Ovary (tissue), 7 donors: ENCODE measurements at regions not wholly inside any gene's neighbourhood (a gene's known extent, or its start where the extent isn't known, plus 50 kb on each side); places are given as distances from the start of the nearest gene placed in this dataset.

Experiments used
- DNase-seq, 5 donors: peaks; one replicate each; pipeline ENCODE4 v3.0.0-alpha.2; 2019 to 2020
- H3K27ac ChIP-seq, 2 donors: fragments of 200-600 bp; one replicate each; pipeline versions ENCODE4 v1.5.1 to v1.8.0; 2019 to 2022
- H3K27me3 ChIP-seq: fragments of 200-600 bp; one replicate; pipeline ENCODE4 v1.8.0; 2022
- H3K36me3 ChIP-seq: fragments of 200-600 bp; sonication (generic); one replicate; pipeline ENCODE4 v1.5.1; 2019
- H3K4me1 ChIP-seq: one replicate; pipeline ENCODE4 v1.8.1; 2013; ENCODE audit warnings: mild to moderate bottlenecking, moderate library complexity; ENCODE audit not compliant: insufficient read depth
- H3K4me3 ChIP-seq: fragments of 200-600 bp; sonication (generic); one replicate; pipeline ENCODE4 v1.5.1; 2017
- H3K9me3 ChIP-seq, 2 donors: fragments of 200-600 bp in 1 of 2; sonication (generic) in 1 of 2; one replicate each; pipeline versions ENCODE4 v1.5.1 to v1.8.1; 2013 to 2019; ENCODE audit warnings: mild to moderate bottlenecking in 1 of 2, moderate library complexity in 1 of 2
- EP300 ChIP-seq: sonication (generic); formaldehyde crosslinking; IDR thresholded peaks from one replicate; pipeline ENCODE4 v1.6.1; 2017; ENCODE audit warnings: antibody characterized with exemption
- POLR2A ChIP-seq: fragments of 450-650 bp; IDR thresholded peaks from one replicate; pipeline ENCODE4 v1.6.1; 2017; ENCODE audit warnings: antibody characterized with exemption, mild to moderate bottlenecking, moderate library complexity
- WGBS, 3 donors: extraction: QIAGEN DNeasy Blood & Tissue Kit in 1 of 3; methylation state at CpG; one replicate each; pipeline versions ENCODE4 v1.1.5 to v1.1.7; 2013 to 2017; 5-methylcytosine and 5-hydroxymethylcytosine counted together
- intact Hi-C, 4 donors: fragments of 100-400 bp; cut with DNase I; formaldehyde crosslinking; loops; one replicate each; pipeline versions ENCODE4 v1.11.0 to v1.15.1; 2022 to 2023
- TF ChIP-seq, protein P1 (sequence below), 3 donors: fragments of 450-650 bp in 2 of 3; fragments of 200-600 bp in 1 of 3; IDR thresholded peaks; one replicate each; pipeline versions ENCODE4 v1.5.1 to v1.8.0; 2016 to 2022; ENCODE audit warnings: antibody characterized with exemption in 3 of 3, mild to moderate bottlenecking in 1 of 3
- donor health status: DM: no; HTN: no; CAD: no; lungs with moderate emphysema.
- donor health status: DM: no; HTN: no; CAD: no.
- donor health status: Bipolar disorder and iron deficiency.
- donor health status: DM: no; HTN: no; CAD: no.
- donor health status: DM: yes; HTN: yes; CAD: no.

DNA sequence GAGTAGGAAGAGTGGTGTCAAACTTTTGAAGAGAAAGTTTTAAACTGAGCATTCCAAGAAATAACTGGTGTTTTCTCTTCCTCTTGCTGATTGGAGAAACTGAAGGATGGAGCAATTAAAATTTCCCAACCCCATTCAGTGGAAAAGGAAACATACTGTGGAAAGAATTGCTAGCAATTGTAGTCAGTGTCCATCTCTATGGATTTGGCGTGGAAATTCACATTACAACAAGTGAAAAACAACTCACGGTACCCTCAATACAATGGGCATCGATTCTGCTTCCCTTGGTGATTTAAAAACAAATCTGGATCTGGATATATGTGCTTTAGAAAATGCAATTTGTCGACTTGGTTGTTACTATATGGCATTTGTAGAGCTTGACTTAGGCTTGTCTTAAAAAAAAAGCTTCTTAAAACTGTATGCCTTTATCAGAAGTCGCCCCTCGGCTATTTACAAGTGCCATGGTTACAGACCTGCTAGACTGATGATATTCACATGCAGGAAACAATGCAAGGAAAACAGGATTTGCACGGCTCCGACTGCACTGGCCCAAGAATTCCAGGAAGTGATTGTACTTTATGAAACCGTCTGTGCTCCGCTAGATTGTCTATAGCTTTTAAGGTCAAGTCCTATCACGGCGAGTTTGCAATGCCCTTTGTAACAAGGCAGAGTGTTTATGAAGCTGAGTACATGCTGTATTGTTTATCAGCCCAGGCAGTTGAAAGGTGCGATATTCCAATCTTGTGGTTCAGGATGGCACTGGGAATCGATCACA is 131.7 kb upstream of the PHACTR1 start:
- intact Hi-C loops = no loop called here
- Histone ChIP-seq H3K36me3 (no peaks in the 10 kb centered on the region), H3K4me1 (no peaks in the 10 kb centered on the region), H3K4me3 (no peak overlapping the region), H3K27ac (no peak overlapping the region), H3K27me3 (no peaks in the 10 kb centered on the region), H3K9me3 (no peaks in the 10 kb centered on the region)
- no peak for DNase-seq
- 80 to 85% (median 82%) methylated on average over 14 of the region's 14 CpGs for WGBS, 3 donors
- TF ChIP-seq EP300 (no peak), POLR2A (no peak)
- TF ChIP-seq, protein P1, sequence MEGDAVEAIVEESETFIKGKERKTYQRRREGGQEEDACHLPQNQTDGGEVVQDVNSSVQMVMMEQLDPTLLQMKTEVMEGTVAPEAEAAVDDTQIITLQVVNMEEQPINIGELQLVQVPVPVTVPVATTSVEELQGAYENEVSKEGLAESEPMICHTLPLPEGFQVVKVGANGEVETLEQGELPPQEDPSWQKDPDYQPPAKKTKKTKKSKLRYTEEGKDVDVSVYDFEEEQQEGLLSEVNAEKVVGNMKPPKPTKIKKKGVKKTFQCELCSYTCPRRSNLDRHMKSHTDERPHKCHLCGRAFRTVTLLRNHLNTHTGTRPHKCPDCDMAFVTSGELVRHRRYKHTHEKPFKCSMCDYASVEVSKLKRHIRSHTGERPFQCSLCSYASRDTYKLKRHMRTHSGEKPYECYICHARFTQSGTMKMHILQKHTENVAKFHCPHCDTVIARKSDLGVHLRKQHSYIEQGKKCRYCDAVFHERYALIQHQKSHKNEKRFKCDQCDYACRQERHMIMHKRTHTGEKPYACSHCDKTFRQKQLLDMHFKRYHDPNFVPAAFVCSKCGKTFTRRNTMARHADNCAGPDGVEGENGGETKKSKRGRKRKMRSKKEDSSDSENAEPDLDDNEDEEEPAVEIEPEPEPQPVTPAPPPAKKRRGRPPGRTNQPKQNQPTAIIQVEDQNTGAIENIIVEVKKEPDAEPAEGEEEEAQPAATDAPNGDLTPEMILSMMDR (IDR thresholded peaks at IDR 0.05) = no peak

DNA sequence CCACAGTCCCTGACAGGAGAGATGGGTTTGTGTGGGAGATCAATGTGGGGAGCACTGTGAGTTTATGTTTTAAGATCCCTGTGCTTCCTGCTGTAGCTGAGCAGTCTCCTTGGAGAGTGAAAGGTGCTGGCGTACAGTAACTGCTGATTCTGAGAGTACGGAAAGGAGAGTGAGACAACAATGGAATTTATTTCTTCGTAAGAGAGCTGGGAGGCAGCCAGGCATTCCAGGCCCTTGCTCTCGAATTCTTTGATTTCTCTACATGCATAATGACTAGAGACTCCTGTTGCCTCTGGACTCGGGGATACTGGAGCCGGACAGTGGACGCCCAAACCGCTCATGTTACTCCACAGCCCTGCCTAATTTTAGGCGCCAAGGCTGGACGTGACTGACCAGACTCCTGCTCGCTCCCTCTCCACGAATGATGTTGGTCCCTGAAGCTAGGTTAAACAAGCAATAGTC is 131.0 kb upstream of the PHACTR1 start:
- no peak overlapping the region for H3K27ac ChIP-seq
- WGBS, 3 donors = 45 to 57% (median 54%) methylated on average over 12 of the region's 12 CpGs
- DNase-seq = no peak
- TF ChIP-seq POLR2A = no peak
- no peak for TF ChIP-seq EP300
- TF ChIP-seq, protein P1 (IDR thresholded peaks at IDR 0.05) = no peak
- no peaks in the 10 kb centered on the region for H3K27me3 ChIP-seq
- no peak overlapping the region for H3K4me3 ChIP-seq
- H3K36me3 ChIP-seq = no peaks in the 10 kb centered on the region
- H3K9me3 ChIP-seq = no peaks in the 10 kb centered on the region
- no peaks in the 10 kb centered on the region for H3K4me1 ChIP-seq
- intact Hi-C loops = no loop called here

DNA sequence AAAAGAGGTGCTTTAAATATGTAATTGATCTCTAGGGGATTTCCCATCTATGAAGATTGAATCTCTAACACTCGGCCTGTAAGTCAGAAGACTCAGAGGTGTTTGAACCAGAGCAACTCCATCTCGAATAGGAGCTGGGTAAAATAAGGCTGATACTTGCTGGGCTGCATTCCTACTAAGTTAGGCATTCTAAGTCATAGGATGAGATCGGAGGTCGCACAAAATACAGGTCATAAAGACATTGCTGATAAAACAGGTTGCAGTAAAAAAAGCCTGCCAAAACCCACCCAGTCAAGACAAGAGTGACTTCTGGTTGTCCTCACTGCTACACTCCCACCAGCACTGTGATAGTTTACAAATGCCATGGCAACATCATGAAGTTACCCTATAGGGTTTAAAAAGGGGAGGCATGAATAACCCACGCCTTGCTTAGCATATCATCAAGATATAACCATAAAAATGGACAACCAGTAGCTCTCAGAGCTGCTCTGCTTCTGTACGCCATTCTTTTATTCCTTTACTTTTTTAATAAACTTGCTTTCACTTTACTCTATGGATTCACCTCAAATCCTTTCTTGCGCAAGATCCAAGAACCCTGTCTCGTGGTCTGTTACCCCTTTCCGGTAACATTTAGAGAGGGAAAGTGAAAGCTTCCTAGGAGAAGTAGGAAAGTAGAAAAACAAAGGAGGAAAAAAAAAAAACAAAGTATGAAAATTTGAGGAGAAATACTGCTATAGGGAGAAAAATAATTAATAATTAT is 129.7 kb upstream of the PHACTR1 start:
- Histone ChIP-seq H3K4me1 (no peaks in the 10 kb centered on the region), H3K27me3 (no peaks in the 10 kb centered on the region), H3K9me3 (no peaks in the 10 kb centered on the region), H3K36me3 (no peaks in the 10 kb centered on the region), H3K4me3 (no peak overlapping the region), H3K27ac (no peak overlapping the region)
- intact Hi-C loops = no loop called here
- TF ChIP-seq EP300 (no peak), POLR2A (no peak)
- TF ChIP-seq, protein P1 (IDR thresholded peaks at IDR 0.05) = no peak
- WGBS, 3 donors = 82 to 88% (median 84%) methylated on average over 9 of the region's 9 CpGs
- DNase-seq = no peak

DNA sequence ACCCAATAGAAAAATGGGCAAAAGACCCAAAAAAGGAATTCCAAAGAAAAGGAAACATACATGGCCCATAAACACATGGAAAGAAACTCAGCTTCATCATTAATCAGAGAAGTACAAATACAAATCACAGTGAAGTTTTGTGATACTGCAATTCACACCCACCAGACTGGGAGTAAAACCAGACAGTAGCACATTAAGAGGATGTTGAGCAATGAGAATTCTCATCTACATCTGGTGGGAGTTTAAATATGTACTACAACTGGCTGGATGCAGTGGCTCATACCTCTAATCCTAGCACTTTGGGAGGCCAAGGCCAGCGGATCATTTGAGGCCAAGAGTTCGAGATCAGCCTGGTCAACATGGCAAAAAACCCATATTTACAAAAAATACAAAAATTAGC is 125.7 kb upstream of the PHACTR1 start:
- intact Hi-C loops = no loop called here
- H3K27me3 ChIP-seq = no peaks in the 10 kb centered on the region
- H3K4me1 ChIP-seq = peaks cover 3% of the 10 kb centered on the region
- no peaks in the 10 kb centered on the region for H3K36me3 ChIP-seq
- 78 to 86% (median 85%) methylated on average over 2 of the region's 2 CpGs for WGBS, 3 donors
- H3K4me3 ChIP-seq = no peak overlapping the region
- H3K9me3 ChIP-seq = no peaks in the 10 kb centered on the region
- no peak overlapping the region for H3K27ac ChIP-seq
- no peak for DNase-seq
- TF ChIP-seq, protein P1 (IDR thresholded peaks at IDR 0.05) = no peak
